Glutamatergic neuron (in vitro differentiated cells): ENCODE measurements at regions not wholly inside any gene's neighbourhood (a gene's known extent, or its start where the extent isn't known, plus 50 kb on each side); places are given as distances from the start of the nearest gene placed in this dataset.

Experiments used
- DNase-seq: peaks from one replicate; pipeline ENCODE4 v3.0.0; 2022
- H3K27ac Mint-ChIP-seq: one replicate; pipeline ENCODE4 v1.8.0; 2020; ENCODE audit warnings: mild to moderate bottlenecking, mixed read lengths, inconsistent platforms; ENCODE audit not compliant: unreplicated experiment
- H3K27me3 Mint-ChIP-seq: one replicate; pipeline ENCODE4 v1.8.0; 2020; ENCODE audit warnings: mild to moderate bottlenecking, moderate library complexity, mixed read lengths, inconsistent platforms; ENCODE audit not compliant: unreplicated experiment
- H3K36me3 Mint-ChIP-seq: one replicate; pipeline ENCODE4 v1.8.0; 2020; ENCODE audit warnings: mild to moderate bottlenecking, mixed read lengths, inconsistent platforms; ENCODE audit not compliant: unreplicated experiment
- H3K4me1 Mint-ChIP-seq: one replicate; pipeline ENCODE4 v1.8.0; 2020; ENCODE audit warnings: mild to moderate bottlenecking, low read depth, mixed read lengths, inconsistent platforms; ENCODE audit not compliant: unreplicated experiment
- H3K4me3 Mint-ChIP-seq: one replicate; pipeline ENCODE4 v1.8.0; 2020; ENCODE audit warnings: mild to moderate bottlenecking, mixed read lengths, inconsistent platforms; ENCODE audit not compliant: unreplicated experiment
- H3K9me3 Mint-ChIP-seq: one replicate; pipeline ENCODE4 v1.8.0; 2020; ENCODE audit warnings: mild to moderate bottlenecking, moderate library complexity, mixed read lengths, inconsistent platforms; ENCODE audit not compliant: unreplicated experiment
- CTCF ChIP-seq: fragments of 200-600 bp; sonication (generic); IDR thresholded peaks from one replicate; pipeline ENCODE4 v1.5.0; 2021; ENCODE audit not compliant: partially characterized antibody, unreplicated experiment

- Mint-ChIP-seq H3K9me3 (no peaks in the 10 kb centered on the region), H3K27me3 (no peaks in the 10 kb centered on the region), H3K4me1 (no peaks in the 10 kb centered on the region), H3K36me3 (no peaks in the 10 kb centered on the region), H3K4me3 (no peak overlapping the region), H3K27ac (no peak overlapping the region)
- TF ChIP-seq CTCF = no peak
- DNase-seq = no peak
Measured at GRCh38 chr20:21900431-21900830, 195.0 kb downstream of the PAX1 start.

GRCh38 chr20:21874921-21875320 lies 169.5 kb downstream of the PAX1 start:
- no peak overlapping the region for H3K27ac Mint-ChIP-seq
- no peaks in the 10 kb centered on the region for H3K9me3 Mint-ChIP-seq
- H3K4me3 Mint-ChIP-seq = no peak overlapping the region
- peaks cover 3% of the 10 kb centered on the region for H3K27me3 Mint-ChIP-seq
- no peak for DNase-seq
- no peaks in the 10 kb centered on the region for H3K4me1 Mint-ChIP-seq
- no peaks in the 10 kb centered on the region for H3K36me3 Mint-ChIP-seq
- no peak for TF ChIP-seq CTCF

GRCh38 chr20:21874127-21874526 lies 168.7 kb downstream of the PAX1 start:
- no peaks in the 10 kb centered on the region for H3K36me3 Mint-ChIP-seq
- peaks cover 3% of the 10 kb centered on the region for H3K27me3 Mint-ChIP-seq
- no peak overlapping the region for H3K27ac Mint-ChIP-seq
- no peak for TF ChIP-seq CTCF
- DNase-seq = no peak
- H3K4me3 Mint-ChIP-seq = no peak overlapping the region
- H3K9me3 Mint-ChIP-seq = no peaks in the 10 kb centered on the region
- no peaks in the 10 kb centered on the region for H3K4me1 Mint-ChIP-seq

- Mint-ChIP-seq H3K36me3 (no peaks in the 10 kb centered on the region), H3K27ac (no peak overlapping the region), H3K27me3 (peaks cover 1% of the 10 kb centered on the region), H3K9me3 (no peaks in the 10 kb centered on the region), H3K4me1 (no peaks in the 10 kb centered on the region), H3K4me3 (no peak overlapping the region)
- no peak for TF ChIP-seq CTCF
- DNase-seq = no peak
Measured at GRCh38 chr20:21873291-21873690, 167.8 kb downstream of the PAX1 start.

GRCh38 chr20:21867811-21868210 lies 162.3 kb downstream of the PAX1 start:
- DNase-seq = no peak
- no peaks in the 10 kb centered on the region for H3K36me3 Mint-ChIP-seq
- H3K4me1 Mint-ChIP-seq = no peaks in the 10 kb centered on the region
- peaks cover 4% of the 10 kb centered on the region for H3K27me3 Mint-ChIP-seq
- H3K9me3 Mint-ChIP-seq = no peaks in the 10 kb centered on the region
- no peak for TF ChIP-seq CTCF
- H3K27ac Mint-ChIP-seq = no peak overlapping the region
- H3K4me3 Mint-ChIP-seq = no peak overlapping the region
